Activated T-cell treated with anti-CD3 and anti-CD28 coated beads, Interleukin-2, amount 50 U/mL, for 48 hours (primary cell): ENCODE measurements at regions not wholly inside any gene's neighbourhood (a gene's known extent, or its start where the extent isn't known, plus 50 kb on each side); places are given as distances from the start of the nearest gene placed in this dataset.

Source experiments
- DNase-seq, 2 experiments: peaks; one replicate each; pipeline ENCODE4 v3.0.0-alpha.2; 2020

DNA sequence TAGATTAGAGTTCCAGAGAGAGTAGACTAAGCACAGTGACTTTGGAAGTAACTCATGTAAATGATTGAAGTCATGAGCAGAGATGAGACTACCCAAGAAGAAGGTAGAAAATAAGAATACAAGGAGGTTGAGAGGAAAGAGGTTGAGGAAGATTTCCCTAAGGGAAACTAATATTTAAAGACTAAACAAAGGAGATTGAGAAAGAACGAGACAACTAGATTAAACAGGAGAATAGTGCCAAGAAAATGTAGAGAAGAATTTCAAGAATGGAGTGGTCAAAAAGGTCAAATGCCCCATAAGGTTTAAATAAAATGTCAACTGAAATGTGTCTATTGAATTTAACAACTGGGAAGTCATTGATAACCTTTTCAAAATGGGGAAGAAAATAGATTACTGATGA lies 59.0 kb downstream of the RPS29 start:
- DNase-seq: no peak

GRCh38 chr14:49526101-49526500 lies 60.1 kb downstream of the RPS29 start:
- no peak for DNase-seq

- DNase-seq: no peak
Observed at GRCh38 chr14:49516286-49516685, 69.9 kb downstream of the RPS29 start.

DNA sequence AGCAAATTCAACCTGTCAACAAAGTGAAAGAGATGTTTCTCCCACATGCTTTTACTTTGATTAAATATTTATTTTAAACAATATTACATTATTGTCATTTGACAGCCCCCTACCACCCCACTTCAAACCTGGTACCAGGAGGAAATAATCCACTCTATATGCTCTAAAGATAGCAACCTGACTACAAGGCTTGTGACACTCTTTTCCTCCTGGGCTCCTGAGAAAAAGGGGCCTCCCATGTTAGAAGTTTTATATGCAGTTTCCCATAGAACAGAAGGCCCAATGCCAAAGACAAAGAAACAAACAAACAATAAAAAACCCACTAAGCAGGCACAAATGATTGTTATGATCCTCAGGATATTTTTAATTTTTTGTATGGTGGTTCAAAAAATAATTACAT lies 73.6 kb downstream of the RPS29 start:
- DNase-seq: no peak

- DNase-seq: no peak
Observed at GRCh38 chr14:49512147-49512551, 74.0 kb downstream of the RPS29 start.

- no peak for DNase-seq
Observed at GRCh38 chr14:49508124-49508523, 78.1 kb downstream of the RPS29 start.

GRCh38 chr14:49506650-49507049 lies 79.5 kb downstream of the RPS29 start:
- DNase-seq: no peak

DNA sequence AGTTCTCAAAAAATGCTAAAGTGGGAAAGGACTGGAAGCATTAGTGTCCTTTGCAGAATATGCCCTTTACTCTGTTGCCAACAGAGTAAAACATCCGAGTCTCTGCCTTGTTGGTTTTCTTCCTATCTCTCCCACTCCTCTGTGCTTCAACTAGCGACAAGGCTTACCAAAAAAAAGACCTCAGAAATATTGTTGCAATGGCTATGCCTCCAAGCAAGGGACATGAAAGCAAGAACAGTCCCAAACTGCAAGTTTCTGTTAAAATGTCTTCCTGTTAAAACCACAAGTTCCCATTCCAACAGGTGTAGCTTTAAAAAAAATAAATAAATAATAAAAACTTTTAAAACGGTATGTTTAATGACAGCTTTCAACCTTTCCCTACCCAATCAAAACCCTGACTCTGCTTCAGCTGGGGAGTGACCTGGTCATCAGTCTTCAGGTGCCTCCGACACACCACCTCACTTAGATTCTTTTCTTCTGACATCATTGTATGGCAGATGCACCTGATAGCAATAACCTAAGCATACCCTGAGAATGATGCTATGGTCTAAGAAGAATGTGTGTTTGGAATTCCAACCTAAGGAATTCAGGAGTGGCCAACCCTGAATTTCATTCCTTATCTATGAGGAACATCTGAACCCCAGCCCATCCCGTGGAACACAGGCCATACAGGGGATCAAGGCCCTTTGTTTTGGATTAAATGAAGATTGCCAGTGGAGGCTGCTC lies 81.0 kb downstream of the RPS29 start:
- DNase-seq: no peak

- DNase-seq: no peak
Observed at GRCh38 chr14:49497725-49498348, 88.3 kb downstream of the RPS29 start.

- DNase-seq: no peak
Observed at GRCh38 chr14:49497267-49497666, 88.9 kb downstream of the RPS29 start.

- DNase-seq: no peak
Observed at GRCh38 chr14:49494836-49495235, 91.3 kb downstream of the RPS29 start.

DNA sequence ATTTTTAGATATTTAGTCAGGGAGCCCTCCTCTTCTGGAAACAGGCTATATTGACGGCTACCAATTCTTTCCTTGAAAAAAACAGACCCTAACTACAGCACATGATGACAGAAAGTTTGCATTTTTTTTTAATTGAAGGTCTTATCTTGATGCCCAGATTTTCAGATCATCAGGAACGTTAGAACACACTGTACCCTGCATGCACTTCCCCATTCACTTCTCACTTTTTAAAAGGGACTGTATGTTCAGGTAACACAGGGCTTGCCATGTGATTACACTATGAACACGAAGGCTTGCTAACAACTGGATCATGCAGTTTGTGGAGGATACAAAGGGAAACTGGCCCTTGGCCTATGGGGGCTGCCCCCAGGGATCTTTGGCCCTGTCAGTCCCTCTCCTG lies 92.6 kb downstream of the RPS29 start:
- no peak for DNase-seq

DNA sequence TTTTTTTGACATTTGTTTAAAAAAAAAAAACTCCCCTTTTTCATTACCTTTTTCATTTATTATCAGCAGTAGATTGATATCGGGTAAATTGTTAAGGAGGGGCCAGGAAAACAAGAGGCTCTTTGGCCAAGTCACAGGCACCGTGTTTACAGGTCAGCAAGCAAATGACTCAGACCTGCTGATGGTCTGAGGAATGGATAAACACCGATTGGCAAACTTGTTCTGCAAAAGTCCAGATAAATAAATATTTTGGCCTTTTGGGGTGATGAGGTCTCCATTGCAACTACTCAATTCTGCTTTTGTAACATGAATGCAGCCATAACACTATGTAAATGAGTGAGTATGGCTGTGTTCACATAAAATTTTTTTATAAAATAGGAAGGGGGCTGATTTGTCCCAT lies 94.0 kb downstream of the RPS29 start:
- DNase-seq: no peak

DNA sequence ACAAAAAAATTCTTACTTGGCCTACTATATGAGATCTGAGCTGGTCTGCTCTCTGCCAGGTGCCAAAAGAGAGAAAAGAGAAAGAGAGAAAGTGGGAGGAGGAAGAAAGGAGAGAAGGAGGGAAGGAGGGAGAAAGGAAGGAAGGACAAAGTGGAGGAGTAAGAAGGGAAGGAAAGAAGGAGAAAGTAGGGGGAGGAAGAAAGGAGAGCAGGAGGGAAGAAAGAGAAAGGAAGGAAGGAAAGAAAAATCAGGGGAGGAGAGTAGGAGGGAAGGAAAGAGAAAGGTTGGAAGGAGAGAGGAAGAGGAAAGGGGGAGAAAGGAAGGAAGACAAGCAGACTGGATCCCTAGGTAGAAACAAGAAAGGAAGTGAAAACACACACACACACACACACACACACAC lies 96.8 kb downstream of the RPS29 start:
- no peak for DNase-seq

DNA sequence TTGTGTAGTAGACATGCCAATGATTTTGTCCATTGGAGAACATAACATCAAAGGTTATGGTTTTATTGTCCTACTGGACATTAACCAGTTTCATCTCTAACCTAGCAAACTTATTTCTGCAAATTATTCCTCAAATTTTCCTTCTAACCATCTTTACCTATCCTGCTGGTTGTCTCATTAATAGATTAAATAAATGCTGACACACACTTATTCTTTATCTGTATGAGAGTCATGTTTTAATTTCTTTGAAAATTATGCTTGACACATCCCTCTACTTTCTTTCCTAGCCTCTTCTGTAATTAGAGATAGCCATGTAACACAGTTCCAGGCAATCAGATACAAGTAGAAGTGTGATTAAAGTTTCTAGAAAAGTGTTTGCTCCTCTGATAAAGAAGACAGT lies 98.9 kb downstream of the RPS29 start:
- DNase-seq: no peak

- no peak for DNase-seq
Observed at GRCh38 chr14:49485290-49485689, 100.9 kb downstream of the RPS29 start.

DNA sequence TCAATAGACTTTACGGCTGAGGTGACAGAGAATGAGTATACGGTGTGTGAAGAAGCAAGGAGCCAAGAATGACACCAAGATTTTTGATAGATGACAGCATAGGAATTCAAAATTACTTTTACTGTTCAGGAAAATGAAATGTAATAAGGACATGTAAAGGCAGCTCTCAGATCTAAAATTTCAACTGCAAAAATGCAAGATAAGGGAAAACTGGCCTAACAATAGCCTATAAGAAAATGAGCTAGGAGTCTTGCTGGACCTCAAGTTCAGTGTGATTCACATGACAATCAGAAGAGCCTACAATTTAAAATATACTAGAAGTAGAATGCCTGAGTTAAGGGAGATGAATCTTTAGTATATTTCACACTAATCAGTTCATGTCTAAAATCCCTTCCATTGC lies 102.0 kb downstream of the RPS29 start:
- DNase-seq: no peak

- DNase-seq: no peak
Observed at GRCh38 chr14:49483268-49483667, 102.9 kb downstream of the RPS29 start.

DNA sequence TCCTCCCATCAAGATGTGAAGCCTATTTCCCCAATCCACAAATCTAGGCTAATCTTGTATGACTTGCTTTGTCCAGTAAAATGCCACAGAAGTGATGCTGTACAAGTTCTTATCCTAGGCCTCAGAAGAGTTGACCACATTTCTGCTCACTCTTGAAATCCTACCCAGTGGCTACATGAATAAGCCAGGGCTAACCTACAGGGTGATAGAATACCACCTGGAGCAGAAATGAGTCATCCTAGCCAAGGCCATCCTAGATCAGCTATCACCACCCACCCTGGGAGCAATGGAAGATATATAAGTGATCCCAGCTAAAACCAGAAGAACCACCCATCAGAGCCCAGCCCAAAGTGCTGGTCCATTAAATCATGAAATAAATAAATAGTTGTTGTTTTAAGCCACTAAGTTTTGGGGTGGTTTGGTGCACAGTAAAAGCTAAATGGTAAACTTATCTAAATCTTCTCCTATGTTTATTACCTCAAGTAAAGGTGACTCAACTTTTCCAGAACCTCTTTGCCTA lies 105.1 kb downstream of the RPS29 start:
- no peak for DNase-seq

DNA sequence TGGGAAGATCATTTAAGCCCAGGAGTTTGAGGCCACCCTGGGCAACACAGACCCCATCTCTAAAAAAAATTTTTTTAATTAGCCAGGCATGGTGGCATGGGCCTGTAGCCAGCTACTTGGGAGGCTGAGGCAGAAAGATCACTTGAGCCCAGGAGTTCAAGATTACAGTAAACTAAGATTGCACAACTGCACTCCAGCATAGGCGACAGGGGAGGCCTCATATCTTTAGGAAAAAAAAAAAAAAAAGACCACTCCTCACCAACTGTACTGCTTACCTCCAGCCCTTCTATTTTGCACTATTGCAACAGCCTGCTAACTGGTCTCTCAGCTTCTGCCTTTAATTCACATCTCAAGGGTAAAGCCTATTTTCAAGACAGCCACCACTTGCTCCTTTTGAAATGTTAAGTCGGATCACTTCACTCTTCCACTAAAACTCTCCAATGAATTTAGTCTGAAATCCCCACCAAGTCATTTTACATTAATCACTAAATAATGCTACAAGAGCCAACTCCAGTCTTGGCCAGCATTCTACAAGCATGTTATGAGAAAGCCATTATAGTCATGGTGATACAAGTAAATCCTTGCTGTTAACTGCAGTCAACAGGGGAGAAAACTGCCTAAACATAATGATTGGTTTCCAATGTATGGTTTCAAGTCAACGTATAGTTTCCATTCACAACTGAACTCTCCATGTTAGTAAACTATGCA lies 106.0 kb downstream of the RPS29 start:
- no peak for DNase-seq

DNA sequence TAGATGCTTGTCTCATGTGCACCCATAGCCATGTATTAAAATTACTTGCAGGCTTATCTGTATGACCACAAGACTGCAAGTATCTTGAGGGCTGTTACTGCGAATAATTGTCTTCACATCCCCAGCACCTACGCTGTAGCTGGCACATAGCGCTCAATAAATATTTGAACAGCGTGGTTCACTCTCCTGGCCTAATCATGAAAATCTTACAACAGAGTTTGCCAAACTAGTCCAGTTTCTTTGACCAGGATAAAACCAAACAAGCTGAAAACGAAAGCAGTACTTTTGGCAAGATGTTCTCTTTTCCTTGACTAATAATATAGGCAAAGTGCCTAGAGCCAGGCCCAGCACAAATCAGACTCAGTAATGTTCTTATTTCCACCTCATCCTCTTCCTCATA lies 106.7 kb downstream of the RPS29 start:
- DNase-seq: no peak

DNA sequence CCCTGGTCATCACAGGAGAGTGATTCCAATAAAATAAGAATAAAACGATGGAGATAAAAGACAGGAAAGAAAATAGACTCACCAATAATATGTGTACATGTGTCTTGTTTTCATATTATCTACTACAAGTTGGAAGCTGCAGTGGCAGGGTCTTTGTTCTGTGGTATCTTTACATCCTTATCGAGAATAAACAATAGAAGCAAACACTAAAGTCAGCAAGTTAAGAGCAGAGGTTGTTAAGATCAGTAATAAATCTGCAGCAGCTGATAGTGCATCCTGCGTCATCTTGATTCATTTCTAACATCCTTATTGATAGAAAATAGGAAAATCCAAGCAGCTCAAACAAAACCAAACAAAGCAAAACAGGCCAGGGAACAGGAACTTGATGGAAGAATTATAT lies 107.4 kb downstream of the RPS29 start:
- no peak for DNase-seq

- no peak for DNase-seq
Observed at GRCh38 chr14:49467091-49467490, 119.1 kb downstream of the RPS29 start.

DNA sequence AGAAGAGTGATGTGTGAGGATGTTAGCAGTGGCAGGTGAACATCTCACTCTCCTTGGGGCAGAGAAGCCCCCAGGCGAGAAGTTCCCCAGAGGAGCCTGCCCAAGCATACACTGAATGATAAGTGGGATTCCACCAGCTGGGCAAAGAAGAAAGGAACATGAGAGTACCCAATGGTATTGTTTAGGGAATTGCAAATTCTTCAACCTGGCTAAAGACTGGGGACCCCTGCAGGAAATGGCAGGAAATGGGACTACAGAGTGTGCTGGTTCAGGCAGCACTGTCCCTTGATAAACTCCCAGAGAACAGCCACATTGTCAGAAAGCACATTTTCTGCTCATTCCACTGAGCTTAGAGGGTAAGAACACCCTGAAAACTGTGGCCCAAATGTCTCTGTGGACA lies 121.3 kb downstream of the RPS29 start:
- DNase-seq: no peak
